ENCODE measurements at regions not wholly inside any gene's neighbourhood (a gene's known extent, or its start where the extent isn't known, plus 50 kb on each side); places are given as distances from the start of the nearest gene placed in this dataset.
A peak's percentile ranks its signal among the peaks of the same experiment; 100 is the strongest.

DNA sequence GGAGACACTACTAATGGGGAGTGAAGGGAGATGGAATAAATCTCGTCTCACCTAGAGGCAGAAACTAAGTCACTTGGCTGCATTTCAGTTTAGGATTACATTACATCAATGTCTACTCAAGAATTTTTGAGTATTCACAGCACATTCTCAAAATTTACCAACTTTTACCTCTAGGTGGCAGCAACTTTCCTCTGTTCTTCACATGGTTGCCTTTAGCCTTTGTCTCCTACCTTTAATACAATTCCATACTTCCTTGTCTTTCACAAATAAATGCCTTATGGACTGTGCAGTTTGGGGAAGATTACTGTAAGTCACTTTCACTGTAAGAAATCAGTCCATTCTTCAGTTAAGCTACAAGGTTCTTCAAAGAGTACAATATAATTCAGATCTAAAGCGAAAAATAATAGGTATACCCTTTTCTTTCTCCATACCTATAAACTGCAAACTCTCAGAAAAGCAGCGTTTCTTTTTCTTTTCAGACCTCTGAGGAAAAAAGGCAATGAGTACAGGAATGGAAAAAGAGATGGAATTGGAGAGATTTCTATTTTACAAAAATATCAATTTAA is 379.4 kb downstream of the KLF12 start:
- Histone ChIP-seq H3K4me2 (ENCODE audit: low read length) (no peak overlapping the region), H3K36me3 (ENCODE audit: insufficient read depth, low read length) (peaks cover 10% of the 10 kb centered on the region)

DNA sequence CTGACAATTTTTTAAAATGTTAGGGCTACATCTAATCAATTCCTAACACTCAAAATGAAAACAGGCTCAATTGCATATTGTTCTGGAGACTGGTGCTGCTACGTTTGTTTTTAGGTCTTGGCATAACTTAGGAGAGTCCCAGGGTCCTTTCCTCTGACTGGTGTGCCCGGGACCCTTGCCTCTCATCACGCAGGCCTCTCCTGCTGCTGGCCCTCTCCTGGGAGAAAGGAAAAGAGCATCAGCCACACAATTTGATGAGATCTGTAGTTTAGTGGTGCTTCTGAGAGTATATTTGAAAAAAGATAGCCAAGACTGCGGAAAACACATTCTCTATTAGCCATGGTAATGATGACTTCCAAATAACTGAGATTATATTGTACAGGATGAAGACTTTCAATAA is 380.0 kb downstream of the KLF12 start:
- Histone ChIP-seq H3K4me2 (ENCODE audit: low read length) (no peak overlapping the region), H3K4me1 (ENCODE audit: control insufficient read depth, insufficient read depth, low read length) (no peaks in the 10 kb centered on the region), H3K9ac (ENCODE audit: low read depth, low read length) (no peak overlapping the region), H3K36me3 (ENCODE audit: insufficient read depth, low read length) (peaks cover 10% of the 10 kb centered on the region), H3K4me3 (ENCODE audit: low read length) (no peak overlapping the region), H3K9me3 (replicated peaks; ENCODE audit: low read length) (no peaks in the 10 kb centered on the region), H3K27me3 (ENCODE audit: control insufficient read depth, insufficient read depth, low read length) (no peaks in the 10 kb centered on the region)

More for the DNA sequence above, 379.4 kb downstream of the KLF12 start:
- Histone ChIP-seq H3K9ac (ENCODE audit: low read depth, low read length) (no peak overlapping the region), H3K9me3 (replicated peaks; ENCODE audit: low read length) (no peaks in the 10 kb centered on the region), H3K27me3 (ENCODE audit: control insufficient read depth, insufficient read depth, low read length) (no peaks in the 10 kb centered on the region), H3K4me3 (ENCODE audit: low read length) (no peak overlapping the region), H3K4me1 (ENCODE audit: control insufficient read depth, insufficient read depth, low read length) (no peaks in the 10 kb centered on the region)

GRCh38 chr13:73751290-73751689 is 382.9 kb downstream of the KLF12 start:
- Histone ChIP-seq H3K4me2 (ENCODE audit: low read length) (no peak overlapping the region), H3K4me3 (ENCODE audit: low read length) (no peak overlapping the region), H3K36me3 (ENCODE audit: insufficient read depth, low read length) (peaks cover 4% of the 10 kb centered on the region), H3K9me3 (replicated peaks; ENCODE audit: low read length) (no peaks in the 10 kb centered on the region), H3K4me1 (ENCODE audit: control insufficient read depth, insufficient read depth, low read length) (no peaks in the 10 kb centered on the region), H3K9ac (ENCODE audit: low read depth, low read length) (no peak overlapping the region), H3K27me3 (ENCODE audit: control insufficient read depth, insufficient read depth, low read length) (no peaks in the 10 kb centered on the region)

GRCh38 chr13:73748404-73748803 is 385.8 kb downstream of the KLF12 start:
- no peak overlapping the region for H3K9ac ChIP-seq (ENCODE audit: low read depth, low read length)
- H3K36me3 ChIP-seq (ENCODE audit: insufficient read depth, low read length): peaks cover 4% of the 10 kb centered on the region
- no peaks in the 10 kb centered on the region for H3K9me3 ChIP-seq (replicated peaks; ENCODE audit: low read length)
- H3K4me1 ChIP-seq (ENCODE audit: control insufficient read depth, insufficient read depth, low read length): no peaks in the 10 kb centered on the region
- H3K27me3 ChIP-seq (ENCODE audit: control insufficient read depth, insufficient read depth, low read length): no peaks in the 10 kb centered on the region
- H3K4me2 ChIP-seq (ENCODE audit: low read length): no peak overlapping the region
- no peak overlapping the region for H3K4me3 ChIP-seq (ENCODE audit: low read length)

DNA sequence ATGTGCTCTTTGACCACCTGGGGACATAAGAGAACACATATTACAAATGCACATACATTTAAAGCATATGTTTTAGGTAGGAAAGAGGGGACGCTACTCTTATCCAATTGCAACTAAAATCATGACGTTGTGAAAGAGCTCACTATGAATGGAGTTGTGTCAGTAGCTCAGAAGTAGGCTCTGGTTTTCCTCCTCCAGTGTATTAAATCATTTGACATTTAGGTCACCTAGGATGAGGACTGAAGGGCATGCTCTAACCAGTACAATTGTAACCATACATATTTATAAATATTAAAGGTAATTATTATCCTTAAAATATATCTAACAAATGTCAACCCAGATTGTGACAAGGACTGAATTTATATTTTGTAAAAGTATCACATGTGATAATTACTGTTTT is 389.0 kb downstream of the KLF12 start:
- Histone ChIP-seq H3K27me3 (ENCODE audit: control insufficient read depth, insufficient read depth, low read length) (no peaks in the 10 kb centered on the region), H3K9me3 (replicated peaks; ENCODE audit: low read length) (no peaks in the 10 kb centered on the region), H3K36me3 (ENCODE audit: insufficient read depth, low read length) (peaks cover 3% of the 10 kb centered on the region), H3K9ac (ENCODE audit: low read depth, low read length) (no peak overlapping the region), H3K4me3 (ENCODE audit: low read length) (no peak overlapping the region), H3K4me2 (ENCODE audit: low read length) (no peak overlapping the region), H3K4me1 (ENCODE audit: control insufficient read depth, insufficient read depth, low read length) (peaks cover 10% of the 10 kb centered on the region)

GRCh38 chr13:73742982-73743381 is 391.2 kb downstream of the KLF12 start:
- Histone ChIP-seq H3K27me3 (ENCODE audit: control insufficient read depth, insufficient read depth, low read length) (no peaks in the 10 kb centered on the region), H3K36me3 (ENCODE audit: insufficient read depth, low read length) (no peaks in the 10 kb centered on the region), H3K9ac (ENCODE audit: low read depth, low read length) (no peak overlapping the region), H3K9me3 (replicated peaks; ENCODE audit: low read length) (no peaks in the 10 kb centered on the region), H3K4me1 (ENCODE audit: control insufficient read depth, insufficient read depth, low read length) (peaks cover 10% of the 10 kb centered on the region), H3K4me2 (ENCODE audit: low read length) (no peak overlapping the region), H3K4me3 (ENCODE audit: low read length) (no peak overlapping the region)

- Histone ChIP-seq H3K9me3 (replicated peaks; ENCODE audit: low read length) (no peaks in the 10 kb centered on the region), H3K36me3 (ENCODE audit: insufficient read depth, low read length) (no peaks in the 10 kb centered on the region), H3K27me3 (ENCODE audit: control insufficient read depth, insufficient read depth, low read length) (no peaks in the 10 kb centered on the region), H3K9ac (ENCODE audit: low read depth, low read length) (no peak overlapping the region), H3K4me2 (ENCODE audit: low read length) (no peak overlapping the region), H3K4me1 (ENCODE audit: control insufficient read depth, insufficient read depth, low read length) (peaks cover 10% of the 10 kb centered on the region), H3K4me3 (ENCODE audit: low read length) (no peak overlapping the region)
These were observed 392.5 kb downstream of the KLF12 start for GRCh38 chr13:73741742-73742141.

GRCh38 chr13:73741111-73741510 is 393.1 kb downstream of the KLF12 start:
- peak overlapping the region; percentile 22 for H3K4me3 ChIP-seq (ENCODE audit: low read length)
- H3K36me3 ChIP-seq (ENCODE audit: insufficient read depth, low read length): no peaks in the 10 kb centered on the region
- no peak overlapping the region for H3K9ac ChIP-seq (ENCODE audit: low read depth, low read length)
- H3K9me3 ChIP-seq (replicated peaks; ENCODE audit: low read length): no peaks in the 10 kb centered on the region
- peak overlapping the region; percentile 57 for H3K4me2 ChIP-seq (ENCODE audit: low read length)
- no peaks in the 10 kb centered on the region for H3K27me3 ChIP-seq (ENCODE audit: control insufficient read depth, insufficient read depth, low read length)
- H3K4me1 ChIP-seq (ENCODE audit: control insufficient read depth, insufficient read depth, low read length): peaks cover 10% of the 10 kb centered on the region

GRCh38 chr13:73740666-73741065 is 393.5 kb downstream of the KLF12 start:
- Histone ChIP-seq H3K9ac (ENCODE audit: low read depth, low read length) (no peak overlapping the region), H3K4me3 (ENCODE audit: low read length) (peak overlapping the region; percentile 22), H3K4me2 (ENCODE audit: low read length) (peak overlapping the region; percentile 57), H3K9me3 (replicated peaks; ENCODE audit: low read length) (no peaks in the 10 kb centered on the region), H3K4me1 (ENCODE audit: control insufficient read depth, insufficient read depth, low read length) (peaks cover 10% of the 10 kb centered on the region), H3K36me3 (ENCODE audit: insufficient read depth, low read length) (no peaks in the 10 kb centered on the region), H3K27me3 (ENCODE audit: control insufficient read depth, insufficient read depth, low read length) (no peaks in the 10 kb centered on the region)

GRCh38 chr13:73739394-73739793 is 394.8 kb downstream of the KLF12 start:
- no peak overlapping the region for H3K4me2 ChIP-seq (ENCODE audit: low read length)
- H3K27me3 ChIP-seq (ENCODE audit: control insufficient read depth, insufficient read depth, low read length): no peaks in the 10 kb centered on the region
- no peak overlapping the region for H3K9ac ChIP-seq (ENCODE audit: low read depth, low read length)
- peaks cover 10% of the 10 kb centered on the region for H3K4me1 ChIP-seq (ENCODE audit: control insufficient read depth, insufficient read depth, low read length)
- H3K9me3 ChIP-seq (replicated peaks; ENCODE audit: low read length): no peaks in the 10 kb centered on the region
- no peak overlapping the region for H3K4me3 ChIP-seq (ENCODE audit: low read length)
- no peaks in the 10 kb centered on the region for H3K36me3 ChIP-seq (ENCODE audit: insufficient read depth, low read length)

DNA sequence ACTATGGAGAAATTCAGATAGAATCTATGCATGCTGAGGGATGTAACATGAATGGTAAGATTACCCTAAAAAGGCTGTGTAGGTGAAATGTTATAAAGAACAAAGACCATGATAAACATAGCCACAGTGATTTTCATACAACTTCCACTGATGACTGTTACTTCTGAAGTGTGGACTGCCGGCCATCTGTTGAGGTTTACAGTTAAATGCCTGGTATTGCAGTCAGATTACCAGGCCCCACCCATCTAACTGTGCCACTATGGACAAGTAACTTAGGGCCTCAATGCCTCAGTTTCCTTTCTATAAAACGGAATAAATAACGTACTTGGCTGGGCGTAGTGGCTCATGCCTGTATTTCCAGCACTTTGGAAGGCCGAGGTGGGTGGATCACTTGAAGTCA is 395.6 kb downstream of the KLF12 start:
- Histone ChIP-seq H3K9me3 (replicated peaks; ENCODE audit: low read length) (no peaks in the 10 kb centered on the region), H3K4me2 (ENCODE audit: low read length) (no peak overlapping the region), H3K36me3 (ENCODE audit: insufficient read depth, low read length) (no peaks in the 10 kb centered on the region), H3K4me3 (ENCODE audit: low read length) (no peak overlapping the region), H3K9ac (ENCODE audit: low read depth, low read length) (no peak overlapping the region), H3K27me3 (ENCODE audit: control insufficient read depth, insufficient read depth, low read length) (no peaks in the 10 kb centered on the region), H3K4me1 (ENCODE audit: control insufficient read depth, insufficient read depth, low read length) (peaks cover 10% of the 10 kb centered on the region)

DNA sequence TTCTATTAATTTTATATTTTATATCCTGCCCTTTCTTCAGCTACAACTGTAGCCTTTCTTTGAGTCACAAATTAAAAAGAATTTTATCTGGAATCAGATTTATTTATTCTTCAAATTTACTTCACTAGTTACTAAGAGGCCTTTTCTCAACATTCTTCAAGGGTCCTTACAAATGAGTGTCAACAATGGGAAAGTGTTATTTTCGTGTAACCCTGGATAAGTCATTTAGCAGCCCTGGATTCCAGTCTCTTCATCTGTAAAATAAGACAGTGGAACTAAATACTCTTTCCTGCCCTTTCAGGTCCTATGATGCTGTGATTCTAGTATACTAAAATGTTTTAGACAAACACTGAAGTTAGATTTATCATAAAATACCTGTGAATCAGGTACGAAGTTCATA is 397.0 kb downstream of the KLF12 start:
- no peak overlapping the region for H3K4me2 ChIP-seq (ENCODE audit: low read length)
- no peaks in the 10 kb centered on the region for H3K36me3 ChIP-seq (ENCODE audit: insufficient read depth, low read length)
- H3K9me3 ChIP-seq (replicated peaks; ENCODE audit: low read length): no peaks in the 10 kb centered on the region
- H3K4me3 ChIP-seq (ENCODE audit: low read length): no peak overlapping the region
- peaks cover 10% of the 10 kb centered on the region for H3K4me1 ChIP-seq (ENCODE audit: control insufficient read depth, insufficient read depth, low read length)
- no peaks in the 10 kb centered on the region for H3K27me3 ChIP-seq (ENCODE audit: control insufficient read depth, insufficient read depth, low read length)
- H3K9ac ChIP-seq (ENCODE audit: low read depth, low read length): no peak overlapping the region

Measured in skeletal muscle satellite cell (primary cell).